ENCODE measurements at regions not wholly inside any gene's neighbourhood (a gene's known extent, or its start where the extent isn't known, plus 50 kb on each side); places are given as distances from the start of the nearest gene placed in this dataset.

- TF ChIP-seq POLR2A (IDR thresholded peaks at IDR 0.05): no peak
- TF ChIP-seq CTCF (IDR thresholded peaks at IDR 0.05): no peak
Observed at GRCh38 chr9:82382887-82383616, 394.5 kb downstream of the SPATA31D1 start.

Data from testis (tissue), 2 donors.